CD4-positive, alpha-beta T cell (primary cell): ENCODE measurements at regions not wholly inside any gene's neighbourhood (a gene's known extent, or its start where the extent isn't known, plus 50 kb on each side); places are given as distances from the start of the nearest gene placed in this dataset.

Experiments
- ATAC-seq: fragments of 200-7000 bp; cut with Tn5 transposase; one replicate; pipeline ENCODE4 v1.10.0; 2022; ENCODE audit warnings: mild to moderate bottlenecking; ENCODE audit not compliant: poor library complexity
- CTCF ChIA-PET: fragments of 350-600 bp; sonication (Branson Sonifier 250); formaldehyde crosslinking; loops from one replicate; lab custom pipeline; 2021; ENCODE audit warnings: antibody characterized with exemption, inconsistent platforms; lab: Charles Lee
- POLR2A ChIA-PET: fragments of 350-600 bp; sonication (Branson Sonifier 250); formaldehyde crosslinking; loops from one replicate; lab custom pipeline; 2021; ENCODE audit warnings: antibody characterized with exemption, inconsistent platforms; lab: Charles Lee
- DNase-seq, 14 experiments: peaks; one replicate each; pipeline ENCODE4 v3.0.0-alpha.2; 2013 to 2020; ENCODE audit warnings: mixed read lengths in 2 of 14
- H3K27ac ChIP-seq, 2 donors: one replicate each; pipeline versions ENCODE4 v1.5.1 to v1.7.0; 2013; ENCODE audit warnings: low read length in 2 of 2, low read depth in 1 of 2, mild to moderate bottlenecking in 1 of 2
- H3K27me3 ChIP-seq, 2 experiments: 1 replicate in 1 of 2; 2 replicates in 1 of 2; pipeline versions ENCODE4 v1.6.1 to v1.7.0; 2013; ENCODE audit warnings: low read length in 2 of 2, control low read depth in 1 of 2, mild to moderate bottlenecking in 1 of 2, moderate library complexity in 1 of 2; ENCODE audit not compliant: insufficient read depth in 2 of 2, control insufficient read depth in 1 of 2
- H3K36me3 ChIP-seq: one replicate; pipeline ENCODE4 v1.6.1; 2013; ENCODE audit warnings: low read length, control low read depth; ENCODE audit not compliant: insufficient read depth
- H3K4me1 ChIP-seq: one replicate; pipeline ENCODE4 v1.6.1; 2013; ENCODE audit warnings: low read length, control low read depth; ENCODE audit not compliant: insufficient read depth
- H3K4me3 ChIP-seq: one replicate; pipeline ENCODE4 v1.5.1; 2013; ENCODE audit warnings: mild to moderate bottlenecking, low read length, moderate library complexity
- H3K9me3 ChIP-seq, 2 experiments: 1 replicate in 1 of 2; 2 replicates in 1 of 2; pipeline versions ENCODE4 v1.6.1 to v1.7.0; 2013; ENCODE audit warnings: low read length in 2 of 2, mild to moderate bottlenecking in 2 of 2, control low read depth in 1 of 2, moderate library complexity in 1 of 2; ENCODE audit not compliant: control insufficient read depth in 1 of 2, insufficient read depth in 1 of 2
- H3K27ac Mint-ChIP-seq: one replicate; pipeline ENCODE4 v1.8.0; 2020; ENCODE audit warnings: mixed read lengths
- H3K27me3 Mint-ChIP-seq: one replicate; pipeline ENCODE4 v1.8.0; 2021; ENCODE audit warnings: mixed read lengths
- H3K36me3 Mint-ChIP-seq: one replicate; pipeline ENCODE4 v1.8.0; 2021; ENCODE audit warnings: low read depth, mixed read lengths
- H3K4me1 Mint-ChIP-seq: one replicate; pipeline ENCODE4 v1.8.0; 2021; ENCODE audit warnings: low read depth, mixed read lengths
- H3K4me3 Mint-ChIP-seq: one replicate; pipeline ENCODE4 v1.8.0; 2020; ENCODE audit warnings: mild to moderate bottlenecking, mixed read lengths
- H3K9me3 Mint-ChIP-seq: one replicate; pipeline ENCODE4 v1.8.0; 2020; ENCODE audit warnings: mixed read lengths
- intact Hi-C, 2 experiments: fragments of 100-400 bp; cut with DNase I in 1 of 2; cut with micrococcal nuclease in 1 of 2; formaldehyde crosslinking; loops; one replicate each; pipeline versions ENCODE4 v1.15.1 to v1.9.0; 2023 to 2025; cut with DNase I, micrococcal nuclease
- TF ChIP-seq, protein P1 (sequence below): fragments of 200-600 bp; IDR thresholded peaks from one replicate; pipeline ENCODE4 v1.8.0; 2022; ENCODE audit warnings: antibody characterized with exemption, mild to moderate bottlenecking

DNA sequence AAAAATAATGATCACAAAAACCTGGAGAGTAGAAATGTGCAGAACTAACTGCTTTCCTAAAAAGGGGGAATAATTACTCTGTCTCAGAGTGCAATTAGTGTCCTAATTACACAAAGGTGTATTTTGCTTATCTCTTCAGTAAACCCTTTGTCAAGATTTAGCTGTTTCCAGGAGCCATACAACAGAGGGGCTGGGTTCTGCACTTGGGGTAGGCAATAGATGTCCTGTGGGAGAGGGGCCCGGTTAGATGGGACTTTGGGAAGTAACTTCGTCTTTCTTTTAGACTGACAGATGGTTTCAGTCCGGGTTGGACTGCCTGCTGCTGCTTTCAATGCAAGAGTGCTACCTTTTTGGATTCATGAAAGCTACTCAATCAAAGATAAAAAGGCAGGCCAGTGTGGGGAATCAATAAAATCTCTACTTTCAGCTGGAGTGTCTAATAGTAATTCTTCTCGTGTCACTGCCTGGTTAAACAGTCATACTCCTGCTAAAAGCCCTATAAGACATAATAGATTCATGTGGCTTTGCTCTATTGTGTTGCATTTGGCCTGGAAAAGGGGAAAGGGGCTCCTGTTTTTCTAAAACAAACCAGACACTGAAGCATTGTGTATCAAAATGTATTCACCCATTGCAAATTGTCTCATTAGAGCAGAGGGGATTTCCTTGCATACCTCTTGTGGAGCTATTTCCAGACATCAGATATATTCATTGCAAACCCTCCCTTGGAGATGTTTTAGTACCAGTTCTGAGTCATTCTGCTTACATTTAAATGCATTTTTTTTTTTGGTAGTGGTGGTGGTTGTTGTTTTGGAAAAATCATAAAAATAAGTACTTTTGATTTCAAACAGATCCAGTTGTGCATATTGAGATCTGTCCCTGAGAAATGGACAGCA is 83.3 kb upstream of the PCDH8 start:
- intact Hi-C loops: no loop called here

DNA sequence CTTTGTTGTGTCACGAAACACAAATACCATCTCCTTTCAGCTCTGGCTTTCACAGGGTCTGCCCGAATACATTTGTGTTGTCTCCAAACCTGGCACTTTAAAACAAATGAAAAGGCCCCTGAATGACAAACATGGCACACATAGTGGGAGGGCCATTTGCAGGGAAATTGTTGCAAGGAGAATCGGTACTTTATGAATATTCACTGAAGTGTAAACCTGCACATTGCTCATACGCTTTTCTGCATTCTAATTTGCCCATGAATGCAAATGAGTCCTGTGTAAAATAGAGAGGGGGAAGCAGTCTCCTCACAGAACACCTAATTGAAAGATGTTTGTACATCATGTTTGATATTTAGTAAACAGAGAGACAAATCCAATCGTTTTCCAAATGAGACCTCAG is 82.7 kb upstream of the PCDH8 start:
- Histone ChIP-seq H3K36me3 (no peaks in the 10 kb centered on the region), H3K27ac (no peak overlapping the region), H3K9me3 (peaks cover 0 to 8% of the 10 kb centered on the region in 2 experiments), H3K4me1 (no peaks in the 10 kb centered on the region), H3K27me3 (no peaks in the 10 kb centered on the region), H3K4me3 (no peak overlapping the region)
- no peak for DNase-seq
- intact Hi-C loops: no loop called here
- ATAC-seq: no peak
- Mint-ChIP-seq H3K4me3 (no peak overlapping the region), H3K36me3 (no peaks in the 10 kb centered on the region), H3K27ac (no peak overlapping the region), H3K27me3 (peaks cover 26% of the 10 kb centered on the region), H3K9me3 (no peaks in the 10 kb centered on the region), H3K4me1 (no peaks in the 10 kb centered on the region)
- TF ChIP-seq, protein P1, sequence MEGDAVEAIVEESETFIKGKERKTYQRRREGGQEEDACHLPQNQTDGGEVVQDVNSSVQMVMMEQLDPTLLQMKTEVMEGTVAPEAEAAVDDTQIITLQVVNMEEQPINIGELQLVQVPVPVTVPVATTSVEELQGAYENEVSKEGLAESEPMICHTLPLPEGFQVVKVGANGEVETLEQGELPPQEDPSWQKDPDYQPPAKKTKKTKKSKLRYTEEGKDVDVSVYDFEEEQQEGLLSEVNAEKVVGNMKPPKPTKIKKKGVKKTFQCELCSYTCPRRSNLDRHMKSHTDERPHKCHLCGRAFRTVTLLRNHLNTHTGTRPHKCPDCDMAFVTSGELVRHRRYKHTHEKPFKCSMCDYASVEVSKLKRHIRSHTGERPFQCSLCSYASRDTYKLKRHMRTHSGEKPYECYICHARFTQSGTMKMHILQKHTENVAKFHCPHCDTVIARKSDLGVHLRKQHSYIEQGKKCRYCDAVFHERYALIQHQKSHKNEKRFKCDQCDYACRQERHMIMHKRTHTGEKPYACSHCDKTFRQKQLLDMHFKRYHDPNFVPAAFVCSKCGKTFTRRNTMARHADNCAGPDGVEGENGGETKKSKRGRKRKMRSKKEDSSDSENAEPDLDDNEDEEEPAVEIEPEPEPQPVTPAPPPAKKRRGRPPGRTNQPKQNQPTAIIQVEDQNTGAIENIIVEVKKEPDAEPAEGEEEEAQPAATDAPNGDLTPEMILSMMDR: no peak
- ChIA-PET CTCF (no interaction called here), POLR2A (no interaction called here)

More for the DNA sequence above, 83.3 kb upstream of the PCDH8 start:
- DNase-seq: no peak
- Mint-ChIP-seq H3K27me3 (peaks cover 26% of the 10 kb centered on the region), H3K27ac (no peak overlapping the region), H3K4me1 (no peaks in the 10 kb centered on the region), H3K9me3 (no peaks in the 10 kb centered on the region), H3K36me3 (no peaks in the 10 kb centered on the region), H3K4me3 (no peak overlapping the region)
- POLR2A ChIA-PET: no interaction called here
- TF ChIP-seq, protein P1: no peak
- Histone ChIP-seq H3K27me3 (no peaks in the 10 kb centered on the region), H3K4me3 (no peak overlapping the region), H3K9me3 (peaks cover 0 to 8% of the 10 kb centered on the region in 2 experiments), H3K36me3 (no peaks in the 10 kb centered on the region), H3K27ac (no peak overlapping the region), H3K4me1 (no peaks in the 10 kb centered on the region)
- CTCF ChIA-PET: no interaction called here
- no peak for ATAC-seq

DNA sequence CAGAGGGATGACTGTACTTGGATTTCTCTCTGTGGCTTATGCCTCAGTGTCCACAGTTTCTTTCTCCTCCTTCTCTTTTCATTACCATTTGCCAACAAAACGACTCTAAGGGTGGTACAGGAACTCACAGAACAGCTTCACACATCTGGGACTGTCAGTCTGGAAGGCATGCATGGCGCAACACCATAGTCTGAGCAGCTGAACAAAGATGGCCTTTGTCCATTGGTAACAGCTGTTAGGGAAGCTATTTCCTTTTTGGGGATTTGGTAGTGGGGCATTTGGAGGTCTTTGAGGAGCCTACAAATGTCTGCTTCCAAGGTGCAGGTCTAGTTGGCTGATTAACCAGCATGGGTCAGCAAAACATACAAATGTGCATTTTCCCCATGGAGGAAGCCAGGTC is 81.4 kb upstream of the PCDH8 start:
- intact Hi-C loops: no loop called here
- no peak overlapping the region for H3K27ac Mint-ChIP-seq
- H3K36me3 ChIP-seq: no peaks in the 10 kb centered on the region
- no peaks in the 10 kb centered on the region for H3K27me3 ChIP-seq
- no peaks in the 10 kb centered on the region for H3K4me1 ChIP-seq
- DNase-seq (no peak), ATAC-seq (no peak)
- no peak overlapping the region for H3K27ac ChIP-seq
- H3K4me3 ChIP-seq: no peak overlapping the region
- no peaks in the 10 kb centered on the region for H3K9me3 Mint-ChIP-seq
- ChIA-PET CTCF (no interaction called here), POLR2A (no interaction called here)
- no peak overlapping the region for H3K4me3 Mint-ChIP-seq
- TF ChIP-seq, protein P1: no peak
- H3K4me1 Mint-ChIP-seq: no peaks in the 10 kb centered on the region
- peaks cover 0 to 8% of the 10 kb centered on the region in 2 experiments for H3K9me3 ChIP-seq
- H3K27me3 Mint-ChIP-seq: peaks cover 15% of the 10 kb centered on the region
- H3K36me3 Mint-ChIP-seq: no peaks in the 10 kb centered on the region
